Adipocyte (in vitro differentiated cells): ENCODE measurements at regions not wholly inside any gene's neighbourhood (a gene's known extent, or its start where the extent isn't known, plus 50 kb on each side); places are given as distances from the start of the nearest gene placed in this dataset.

Experiments
- DNase-seq: peaks from one replicate; pipeline ENCODE4 v3.0.0-alpha.2; 2015; ENCODE audit warnings: low read depth
- H3K27me3 ChIP-seq: replicated peaks from 2 replicates; pipeline ENCODE4 v1.7.0; 2013; ENCODE audit warnings: mild to moderate bottlenecking, low read length, moderate library complexity; ENCODE audit not compliant: control insufficient read depth, insufficient read depth
- H3K36me3 ChIP-seq: 2 replicates; pipeline ENCODE4 v1.7.0; 2013; ENCODE audit warnings: low read length, mild to moderate bottlenecking, moderate library complexity; ENCODE audit not compliant: control insufficient read depth, insufficient read depth, severe bottlenecking
- H3K4me1 ChIP-seq: 2 replicates; pipeline ENCODE4 v1.7.0; 2013; ENCODE audit warnings: mild to moderate bottlenecking, low read length, moderate library complexity; ENCODE audit not compliant: control insufficient read depth, insufficient read depth
- H3K4me3 ChIP-seq: 2 replicates; pipeline ENCODE4 v1.7.0; 2013; ENCODE audit warnings: mild to moderate bottlenecking, low read length, moderate library complexity
- H3K9ac ChIP-seq: 2 replicates; pipeline ENCODE4 v1.7.0; 2013; ENCODE audit warnings: mild to moderate bottlenecking, low read length, moderate library complexity
- H3K9me3 ChIP-seq: 2 replicates; pipeline ENCODE4 v1.7.0; 2013; ENCODE audit warnings: mild to moderate bottlenecking, low read length, moderate library complexity; ENCODE audit not compliant: control insufficient read depth

DNA sequence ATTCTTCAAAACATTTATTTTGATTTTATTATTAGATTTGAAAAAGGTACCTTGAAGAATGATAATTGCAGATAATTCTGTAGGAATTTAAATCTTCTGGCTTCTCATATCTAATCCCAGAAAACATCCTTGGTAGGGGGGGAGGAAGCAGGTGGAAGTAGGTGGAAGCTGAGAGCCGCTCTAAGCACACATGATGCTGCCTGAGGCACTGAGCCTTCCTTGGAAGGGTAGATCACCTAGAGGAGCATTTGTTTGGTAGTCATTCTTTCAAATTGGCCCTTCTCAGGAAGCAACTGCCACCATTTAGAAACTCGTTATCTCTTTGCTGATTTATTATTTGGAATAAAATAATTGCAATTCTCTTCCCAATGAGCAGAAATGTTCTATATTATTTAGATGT, 623.3 kb downstream of the CD109 start:
- Histone ChIP-seq H3K4me1 (no peaks in the 10 kb centered on the region), H3K27me3 (no peaks in the 10 kb centered on the region), H3K36me3 (no peaks in the 10 kb centered on the region), H3K9me3 (no peaks in the 10 kb centered on the region), H3K9ac (no peak overlapping the region), H3K4me3 (no peak overlapping the region)
- DNase-seq = no peak

DNA sequence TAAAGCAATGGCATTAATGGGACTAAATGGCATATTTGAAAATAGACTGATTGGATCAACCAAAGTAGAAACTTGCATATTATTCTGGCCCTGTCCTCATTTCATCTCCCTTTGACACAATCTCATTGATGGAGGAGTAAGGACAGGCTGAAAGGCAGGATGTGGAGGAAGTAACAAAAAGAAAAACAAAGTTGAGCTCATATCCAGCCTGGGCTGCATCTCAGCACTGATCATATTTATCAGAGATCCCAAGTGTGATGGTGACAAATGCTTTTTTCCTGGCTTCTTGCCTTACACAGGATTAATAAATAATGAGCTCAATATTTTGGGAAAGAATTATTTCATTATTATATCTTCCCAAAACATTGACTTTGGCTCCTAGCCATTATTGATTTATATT, 622.7 kb downstream of the CD109 start:
- Histone ChIP-seq H3K9me3 (no peaks in the 10 kb centered on the region), H3K36me3 (no peaks in the 10 kb centered on the region), H3K27me3 (no peaks in the 10 kb centered on the region), H3K4me3 (no peak overlapping the region), H3K4me1 (no peaks in the 10 kb centered on the region), H3K9ac (no peak overlapping the region)
- no peak for DNase-seq

DNA sequence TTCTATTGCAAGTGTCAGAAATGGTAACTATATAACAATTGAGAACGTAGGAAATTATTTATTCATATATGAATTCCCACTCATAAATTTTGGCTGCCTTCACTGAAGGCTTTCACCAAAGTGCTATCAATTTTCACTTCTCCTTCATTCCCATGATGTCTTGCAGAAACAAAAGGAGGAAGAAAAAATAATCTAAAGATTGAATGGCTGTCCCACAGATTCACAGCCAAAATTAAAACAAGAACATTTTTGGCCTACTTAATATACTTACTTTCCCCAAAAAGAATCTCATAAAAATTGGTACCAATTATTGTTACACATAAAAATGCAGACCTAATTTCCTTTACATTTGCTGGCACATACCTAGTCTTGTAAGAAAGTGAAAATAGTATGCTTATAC, 616.1 kb downstream of the CD109 start:
- no peaks in the 10 kb centered on the region for H3K36me3 ChIP-seq

DNA sequence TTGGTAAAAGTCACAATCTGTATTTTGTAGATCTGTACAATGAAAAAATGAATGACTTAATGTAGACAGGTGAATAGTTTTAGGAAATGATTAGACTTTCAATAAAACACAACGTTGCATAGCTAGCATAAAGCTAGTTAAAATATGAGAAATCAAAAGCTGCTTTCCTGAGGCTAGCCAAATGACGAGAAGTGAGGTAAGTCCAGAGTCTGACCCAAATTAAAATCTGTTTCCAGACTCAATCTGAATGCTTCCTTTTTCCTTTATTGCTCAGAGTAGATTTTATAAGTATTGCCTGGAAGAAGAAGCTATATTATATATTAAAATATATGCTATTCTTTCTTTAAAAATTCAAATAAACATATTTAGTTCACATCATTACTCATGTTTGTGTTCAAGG, 615.4 kb downstream of the CD109 start:
- Histone ChIP-seq H3K36me3 (no peaks in the 10 kb centered on the region), H3K4me1 (no peaks in the 10 kb centered on the region), H3K9me3 (no peaks in the 10 kb centered on the region), H3K4me3 (no peak overlapping the region), H3K9ac (no peak overlapping the region), H3K27me3 (no peaks in the 10 kb centered on the region)
- DNase-seq = no peak

More for the DNA sequence above, 616.1 kb downstream of the CD109 start:
- H3K4me3 ChIP-seq = no peak overlapping the region
- H3K27me3 ChIP-seq = no peaks in the 10 kb centered on the region
- H3K4me1 ChIP-seq = no peaks in the 10 kb centered on the region
- H3K9ac ChIP-seq = no peak overlapping the region
- H3K9me3 ChIP-seq = no peaks in the 10 kb centered on the region
- DNase-seq = no peak

DNA sequence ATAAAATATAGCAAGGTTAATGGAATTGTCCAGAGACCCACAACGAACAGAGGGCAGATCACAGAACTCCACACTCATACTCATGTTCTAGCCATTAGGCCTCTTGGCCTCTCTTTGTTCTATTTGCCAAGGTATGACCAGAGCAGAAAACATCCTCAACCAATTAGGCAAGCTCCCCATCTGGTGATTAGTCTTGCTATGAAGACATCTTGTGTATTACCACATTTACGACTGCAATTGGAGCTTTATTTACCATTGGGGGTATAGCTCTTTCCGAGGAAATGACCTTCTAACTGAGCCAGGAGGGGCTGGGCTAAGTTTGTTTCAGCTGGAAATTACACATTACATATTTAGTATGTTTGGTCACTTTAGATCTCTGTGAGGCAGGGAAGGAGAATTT, 593.9 kb downstream of the CD109 start:
- DNase-seq = peak; percentile 51
- H3K27me3 ChIP-seq = no peaks in the 10 kb centered on the region
- no peak overlapping the region for H3K4me3 ChIP-seq
- H3K9me3 ChIP-seq = peaks cover 6% of the 10 kb centered on the region
- peaks cover 3% of the 10 kb centered on the region for H3K4me1 ChIP-seq
- H3K36me3 ChIP-seq = no peaks in the 10 kb centered on the region
- no peak overlapping the region for H3K9ac ChIP-seq

DNA sequence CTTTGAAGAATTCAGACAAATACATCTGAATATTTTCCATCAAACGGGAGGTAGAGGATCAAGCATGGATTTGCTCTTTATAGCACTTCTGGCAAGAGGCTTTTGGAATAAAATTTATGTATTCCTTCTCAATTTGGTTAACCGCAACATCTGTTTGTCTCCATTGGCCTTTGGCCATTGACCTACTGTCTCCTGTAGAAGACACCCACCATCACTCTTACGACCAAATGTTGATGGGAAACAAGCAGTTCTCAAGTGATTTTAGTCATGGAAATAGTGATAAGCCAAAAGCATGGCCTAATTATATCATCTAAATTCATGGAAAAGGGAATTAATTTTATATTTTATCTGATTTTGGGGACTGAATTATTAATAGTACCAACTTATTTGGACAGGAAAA, 591.9 kb downstream of the CD109 start:
- Histone ChIP-seq H3K27me3 (no peaks in the 10 kb centered on the region), H3K9me3 (peaks cover 6% of the 10 kb centered on the region), H3K4me3 (no peak overlapping the region), H3K9ac (no peak overlapping the region), H3K4me1 (peaks cover 3% of the 10 kb centered on the region), H3K36me3 (no peaks in the 10 kb centered on the region)
- no peak for DNase-seq

DNA sequence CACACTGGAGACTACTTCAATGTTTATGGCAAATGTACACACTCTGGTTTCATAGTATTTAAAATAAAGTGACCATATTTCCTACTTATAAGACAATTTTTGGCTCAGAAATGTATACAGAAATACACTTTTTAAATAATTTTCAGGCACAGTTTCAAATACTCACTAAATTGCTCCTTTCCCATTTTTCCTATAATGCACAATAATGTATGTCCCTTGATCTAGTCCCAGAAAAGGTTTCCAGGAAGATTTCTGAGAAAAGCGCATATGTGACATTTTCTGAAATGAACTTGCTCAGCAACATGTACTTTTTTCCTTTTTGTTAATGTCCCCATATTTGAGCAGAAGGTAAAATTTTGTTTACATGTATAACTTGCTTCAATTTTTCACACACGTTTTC, 591.4 kb downstream of the CD109 start:
- DNase-seq = no peak
- Histone ChIP-seq H3K4me1 (peaks cover 3% of the 10 kb centered on the region), H3K9ac (no peak overlapping the region), H3K27me3 (no peaks in the 10 kb centered on the region), H3K36me3 (no peaks in the 10 kb centered on the region), H3K9me3 (peaks cover 4% of the 10 kb centered on the region), H3K4me3 (no peak overlapping the region)

DNA sequence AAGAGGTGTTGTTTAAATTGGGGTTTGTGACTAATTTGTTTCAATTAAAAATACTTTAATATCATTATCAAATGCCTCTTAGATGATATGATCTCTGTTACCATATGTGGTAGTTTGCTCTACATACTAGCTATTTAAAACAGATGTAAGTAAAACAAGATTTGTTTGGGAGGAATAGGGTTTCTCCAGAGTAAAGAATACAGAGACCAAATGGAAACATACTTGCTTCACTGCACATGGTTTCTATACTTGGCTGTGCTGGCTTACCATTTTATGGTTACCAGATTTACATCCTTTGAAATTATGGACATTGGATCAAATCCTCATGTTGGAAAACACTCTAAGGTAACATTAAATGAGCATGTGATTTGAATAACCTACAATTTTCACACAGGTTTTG, 588.3 kb downstream of the CD109 start:
- Histone ChIP-seq H3K9ac (no peak overlapping the region), H3K4me1 (no peaks in the 10 kb centered on the region), H3K9me3 (no peaks in the 10 kb centered on the region), H3K36me3 (no peaks in the 10 kb centered on the region), H3K27me3 (no peaks in the 10 kb centered on the region), H3K4me3 (no peak overlapping the region)
- DNase-seq = peak; percentile 4

DNA sequence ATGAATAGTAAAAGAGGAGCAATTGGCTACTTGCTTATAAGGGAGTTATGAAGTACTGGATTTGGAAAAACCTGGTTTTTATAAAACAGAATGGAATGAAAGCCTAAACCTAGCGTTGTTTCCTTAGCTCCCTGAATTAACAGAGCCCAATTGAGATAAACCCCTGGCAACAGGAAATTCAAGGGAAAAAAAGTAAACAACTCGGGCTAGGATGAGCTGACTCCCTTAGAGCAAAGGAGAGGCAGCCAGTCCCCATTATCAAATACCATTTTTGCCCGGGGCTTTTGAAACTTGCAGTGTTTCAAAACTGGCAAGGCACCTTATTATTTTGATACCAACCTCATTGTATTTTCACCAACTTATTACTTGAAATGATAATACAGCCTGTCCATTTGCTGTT, 587.5 kb downstream of the CD109 start:
- no peak overlapping the region for H3K9ac ChIP-seq
- H3K27me3 ChIP-seq = no peaks in the 10 kb centered on the region
- H3K9me3 ChIP-seq = no peaks in the 10 kb centered on the region
- no peaks in the 10 kb centered on the region for H3K4me1 ChIP-seq
- H3K4me3 ChIP-seq = no peak overlapping the region
- DNase-seq = no peak
- no peaks in the 10 kb centered on the region for H3K36me3 ChIP-seq

DNA sequence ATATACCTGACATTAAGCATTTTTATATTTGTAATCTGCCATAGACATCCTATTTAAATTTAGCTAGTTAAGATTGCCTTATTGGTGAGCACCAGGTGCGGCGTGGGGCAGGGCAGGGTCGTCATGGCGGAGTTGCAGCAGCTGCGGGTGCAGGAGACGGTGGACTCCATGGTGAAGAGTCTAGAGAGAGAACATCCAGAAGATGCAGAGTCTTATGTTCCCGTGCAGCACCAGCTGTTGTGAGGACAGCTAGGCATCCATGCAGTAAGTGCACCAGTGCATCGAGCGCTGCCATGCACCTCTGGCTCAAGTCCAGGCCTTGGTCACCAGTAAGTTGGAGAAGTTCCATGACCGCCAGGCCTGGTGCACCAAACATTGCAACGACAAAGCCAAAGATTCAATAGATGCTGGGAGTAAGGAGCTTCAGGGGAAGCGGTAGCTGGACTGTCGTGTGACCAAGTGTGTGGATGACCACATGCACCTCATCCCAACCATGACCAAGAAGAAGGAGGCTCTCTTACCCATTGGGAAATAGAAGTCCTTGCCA, 586.2 kb downstream of the CD109 start:
- H3K27me3 ChIP-seq = no peaks in the 10 kb centered on the region
- H3K4me1 ChIP-seq = peaks cover 4% of the 10 kb centered on the region
- DNase-seq = no peak
- no peaks in the 10 kb centered on the region for H3K36me3 ChIP-seq
- no peak overlapping the region for H3K9ac ChIP-seq
- no peak overlapping the region for H3K4me3 ChIP-seq
- no peaks in the 10 kb centered on the region for H3K9me3 ChIP-seq

DNA sequence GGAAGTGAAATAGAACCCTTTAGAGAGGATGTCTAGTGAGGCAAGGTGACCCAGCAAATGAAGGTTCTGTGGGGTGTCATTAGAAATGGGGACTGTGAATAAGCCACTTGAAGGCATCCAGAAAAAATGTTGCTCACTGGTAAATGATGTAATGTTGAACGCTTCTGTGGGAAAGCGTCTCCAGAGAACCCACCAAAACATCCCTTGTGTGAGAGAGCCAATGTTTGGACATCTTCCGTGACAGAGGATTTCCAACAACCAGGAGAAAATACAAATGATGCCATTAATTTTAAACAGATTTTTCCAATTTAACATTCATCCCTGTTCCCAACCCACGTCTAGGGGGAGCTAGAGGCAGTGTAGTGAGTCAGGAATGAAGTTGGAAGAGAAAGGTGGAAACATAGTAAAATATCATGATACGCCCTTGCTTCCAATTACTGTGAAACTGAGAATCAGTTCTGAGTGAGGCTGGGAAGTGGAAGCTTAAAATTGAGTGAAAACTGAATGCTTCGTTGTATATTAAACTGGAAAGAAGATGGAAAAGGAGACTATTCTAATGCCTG, 584.2 kb downstream of the CD109 start:
- peaks cover 4% of the 10 kb centered on the region for H3K4me1 ChIP-seq
- H3K9me3 ChIP-seq = no peaks in the 10 kb centered on the region
- no peak for DNase-seq
- no peak overlapping the region for H3K4me3 ChIP-seq
- no peaks in the 10 kb centered on the region for H3K36me3 ChIP-seq
- H3K9ac ChIP-seq = no peak overlapping the region
- no peaks in the 10 kb centered on the region for H3K27me3 ChIP-seq

DNA sequence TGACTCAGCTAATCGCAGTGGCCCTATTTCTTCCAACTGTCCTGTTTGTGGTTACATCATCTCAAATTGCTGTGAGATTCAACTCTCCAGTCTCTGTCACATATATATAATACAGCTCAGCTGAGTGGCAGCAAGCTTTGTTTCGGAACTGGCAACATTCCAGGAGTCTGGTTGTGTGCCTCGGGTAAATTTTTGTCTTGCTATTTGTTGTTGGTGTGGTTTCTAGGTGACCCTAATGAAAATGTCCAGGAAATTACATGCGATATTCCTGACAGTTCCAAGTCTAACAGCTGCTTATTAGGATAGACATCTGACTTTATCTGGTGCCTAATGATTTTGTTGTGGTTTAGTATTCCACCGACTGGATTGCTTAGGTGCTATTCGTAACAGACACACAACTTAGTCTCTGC, 581.8 kb downstream of the CD109 start:
- Histone ChIP-seq H3K4me3 (no peak overlapping the region), H3K27me3 (no peaks in the 10 kb centered on the region), H3K9ac (no peak overlapping the region), H3K9me3 (no peaks in the 10 kb centered on the region), H3K4me1 (peaks cover 4% of the 10 kb centered on the region), H3K36me3 (no peaks in the 10 kb centered on the region)
- DNase-seq = peak; percentile 49
